ENCODE measurements at regions not wholly inside any gene's neighbourhood (a gene's known extent, or its start where the extent isn't known, plus 50 kb on each side); places are given as distances from the start of the nearest gene placed in this dataset.

DNA sequence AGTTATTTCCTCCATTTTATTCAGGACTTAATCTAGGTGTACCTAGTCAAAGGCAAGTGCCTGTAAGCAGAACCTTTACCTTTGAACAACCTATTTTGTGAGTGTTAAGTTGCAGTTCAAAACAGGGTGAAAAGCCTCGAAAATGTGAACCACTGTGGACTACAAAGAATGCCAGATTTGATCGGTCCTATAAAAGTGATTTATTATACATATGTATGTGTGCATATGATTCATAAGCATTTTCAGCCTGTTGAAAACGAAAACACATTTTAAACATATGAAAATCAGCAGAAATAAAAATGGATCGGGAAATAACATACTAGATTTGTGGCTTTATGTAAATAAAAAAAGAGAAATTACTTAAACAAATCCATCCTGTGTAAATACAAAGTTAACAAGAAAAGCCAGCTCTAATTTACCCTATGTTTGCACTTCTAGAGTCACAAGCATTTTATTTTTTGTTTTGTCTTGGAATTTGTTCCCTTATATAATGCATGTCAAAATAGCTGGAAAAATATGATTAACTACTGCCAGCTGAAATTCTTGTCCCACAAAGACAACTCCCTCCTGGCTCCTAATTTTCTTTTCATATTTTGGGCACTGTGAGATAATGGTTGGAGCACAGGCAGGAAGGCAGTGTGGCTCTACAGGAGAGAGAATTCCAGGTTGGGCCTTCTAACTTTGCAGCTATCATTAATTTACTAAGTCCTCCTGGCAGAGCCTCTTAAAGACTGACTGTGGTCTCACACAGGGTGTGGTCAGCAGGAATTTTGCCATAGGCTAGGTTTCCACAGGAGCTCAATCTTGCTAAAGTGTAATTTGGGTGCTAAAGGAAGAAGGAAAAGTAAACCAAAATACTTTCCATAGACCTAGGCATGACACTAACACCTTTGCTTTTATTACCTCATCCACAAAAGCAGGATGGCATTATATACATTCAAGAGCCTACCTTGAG, 70.2 kb upstream of the CDC42BPA start:
- TF ChIP-seq, protein P1, sequence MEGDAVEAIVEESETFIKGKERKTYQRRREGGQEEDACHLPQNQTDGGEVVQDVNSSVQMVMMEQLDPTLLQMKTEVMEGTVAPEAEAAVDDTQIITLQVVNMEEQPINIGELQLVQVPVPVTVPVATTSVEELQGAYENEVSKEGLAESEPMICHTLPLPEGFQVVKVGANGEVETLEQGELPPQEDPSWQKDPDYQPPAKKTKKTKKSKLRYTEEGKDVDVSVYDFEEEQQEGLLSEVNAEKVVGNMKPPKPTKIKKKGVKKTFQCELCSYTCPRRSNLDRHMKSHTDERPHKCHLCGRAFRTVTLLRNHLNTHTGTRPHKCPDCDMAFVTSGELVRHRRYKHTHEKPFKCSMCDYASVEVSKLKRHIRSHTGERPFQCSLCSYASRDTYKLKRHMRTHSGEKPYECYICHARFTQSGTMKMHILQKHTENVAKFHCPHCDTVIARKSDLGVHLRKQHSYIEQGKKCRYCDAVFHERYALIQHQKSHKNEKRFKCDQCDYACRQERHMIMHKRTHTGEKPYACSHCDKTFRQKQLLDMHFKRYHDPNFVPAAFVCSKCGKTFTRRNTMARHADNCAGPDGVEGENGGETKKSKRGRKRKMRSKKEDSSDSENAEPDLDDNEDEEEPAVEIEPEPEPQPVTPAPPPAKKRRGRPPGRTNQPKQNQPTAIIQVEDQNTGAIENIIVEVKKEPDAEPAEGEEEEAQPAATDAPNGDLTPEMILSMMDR (IDR thresholded peaks at IDR 0.05) = no peak
- TF ChIP-seq ZFX (IDR thresholded peaks at IDR 0.05; ENCODE audit: borderline replicate concordance) = no peak
